Endothelial cell (in vitro differentiated cells): ENCODE measurements at regions not wholly inside any gene's neighbourhood (a gene's known extent, or its start where the extent isn't known, plus 50 kb on each side); places are given as distances from the start of the nearest gene placed in this dataset.

ENCODE experiments used
- DNase-seq: peaks from one replicate; pipeline ENCODE4 v3.0.0; 2021; ENCODE audit warnings: low spot score
- H3K27ac Mint-ChIP-seq: one replicate; pipeline ENCODE4 v1.8.0; 2021; ENCODE audit warnings: mixed read lengths, inconsistent platforms; ENCODE audit not compliant: unreplicated experiment
- H3K27me3 Mint-ChIP-seq: one replicate; pipeline ENCODE4 v1.8.0; 2021; ENCODE audit warnings: mild to moderate bottlenecking, moderate library complexity, mixed read lengths, inconsistent platforms; ENCODE audit not compliant: unreplicated experiment
- H3K36me3 Mint-ChIP-seq: one replicate; pipeline ENCODE4 v1.8.0; 2021; ENCODE audit warnings: mild to moderate bottlenecking, low read depth, mixed read lengths, inconsistent platforms; ENCODE audit not compliant: unreplicated experiment
- H3K4me1 Mint-ChIP-seq: one replicate; pipeline ENCODE4 v1.8.0; 2021; ENCODE audit warnings: mild to moderate bottlenecking, mixed read lengths, inconsistent platforms; ENCODE audit not compliant: unreplicated experiment
- H3K4me3 Mint-ChIP-seq: one replicate; pipeline ENCODE4 v1.8.0; 2021; ENCODE audit warnings: mild to moderate bottlenecking, mixed read lengths, inconsistent platforms; ENCODE audit not compliant: unreplicated experiment
- H3K9me3 Mint-ChIP-seq: one replicate; pipeline ENCODE4 v1.8.0; 2021; ENCODE audit warnings: mixed read lengths, inconsistent platforms; ENCODE audit not compliant: unreplicated experiment
- CTCF ChIP-seq: fragments of 200-600 bp; sonication (generic); IDR thresholded peaks from one replicate; pipeline ENCODE4 v1.5.0; 2021; ENCODE audit warnings: antibody characterized with exemption; ENCODE audit not compliant: unreplicated experiment

GRCh38 chr9:129270205-129270604, 92.1 kb upstream of the IER5L start:
- Mint-ChIP-seq H3K9me3 (no peaks in the 10 kb centered on the region), H3K4me1 (no peaks in the 10 kb centered on the region), H3K27ac (no peak overlapping the region), H3K27me3 (peaks cover 4% of the 10 kb centered on the region), H3K36me3 (no peaks in the 10 kb centered on the region), H3K4me3 (no peak overlapping the region)
- no peak for DNase-seq
- no peak for TF ChIP-seq CTCF

DNA sequence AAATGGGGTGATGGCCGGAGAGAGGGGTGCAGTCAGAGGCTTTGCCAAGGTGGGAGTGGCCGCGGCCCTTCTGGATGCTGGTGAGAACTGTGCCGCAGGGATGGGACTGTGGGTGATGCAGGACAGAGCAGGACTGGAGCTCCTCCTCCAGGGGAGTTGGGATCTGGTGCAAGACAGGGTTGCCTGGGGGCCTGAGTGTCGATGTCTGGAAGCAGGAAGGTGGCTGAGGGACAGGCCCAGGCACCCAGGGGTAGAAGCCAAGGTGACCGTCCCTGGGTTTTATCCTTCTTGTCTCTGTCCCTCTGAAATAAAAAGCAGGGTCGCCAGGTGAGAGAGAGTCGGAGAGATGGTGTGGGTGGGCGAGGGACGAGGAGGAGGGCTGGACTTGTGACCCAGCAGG, 89.1 kb upstream of the IER5L start:
- H3K27ac Mint-ChIP-seq = no peak overlapping the region
- no peaks in the 10 kb centered on the region for H3K36me3 Mint-ChIP-seq
- H3K4me1 Mint-ChIP-seq = peaks cover 6% of the 10 kb centered on the region
- no peaks in the 10 kb centered on the region for H3K9me3 Mint-ChIP-seq
- peaks cover 6% of the 10 kb centered on the region for H3K27me3 Mint-ChIP-seq
- TF ChIP-seq CTCF = no peak
- no peak overlapping the region for H3K4me3 Mint-ChIP-seq
- DNase-seq = no peak

GRCh38 chr9:129266536-129266935, 88.5 kb upstream of the IER5L start:
- Mint-ChIP-seq H3K4me1 (peaks cover 12% of the 10 kb centered on the region), H3K36me3 (no peaks in the 10 kb centered on the region), H3K4me3 (no peak overlapping the region), H3K9me3 (no peaks in the 10 kb centered on the region), H3K27ac (no peak overlapping the region), H3K27me3 (peaks cover 7% of the 10 kb centered on the region)
- no peak for DNase-seq
- TF ChIP-seq CTCF = no peak

DNA sequence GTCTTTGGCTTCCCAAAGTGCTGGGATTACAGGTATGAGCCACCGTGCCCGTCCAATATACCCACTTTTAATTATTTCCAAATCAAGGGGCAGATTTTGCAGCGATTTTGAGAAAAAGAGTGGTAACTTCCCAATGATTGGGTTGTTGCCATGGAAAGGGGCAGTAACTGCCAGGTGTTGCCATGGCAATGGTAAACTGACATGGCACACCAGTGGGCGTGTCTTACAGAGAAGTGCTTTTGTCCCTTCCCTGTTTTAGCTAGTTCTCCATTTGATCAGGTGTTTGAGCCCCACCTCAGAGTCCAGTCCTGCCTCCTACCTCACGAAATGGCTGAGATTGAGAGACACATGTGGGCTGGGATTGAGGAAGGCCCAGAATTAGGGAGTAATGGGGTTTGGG, 86.3 kb upstream of the IER5L start:
- no peak for TF ChIP-seq CTCF
- Mint-ChIP-seq H3K9me3 (no peaks in the 10 kb centered on the region), H3K27me3 (peaks cover 14% of the 10 kb centered on the region), H3K4me3 (no peak overlapping the region), H3K27ac (no peak overlapping the region), H3K36me3 (no peaks in the 10 kb centered on the region), H3K4me1 (peaks cover 18% of the 10 kb centered on the region)
- DNase-seq = no peak

DNA sequence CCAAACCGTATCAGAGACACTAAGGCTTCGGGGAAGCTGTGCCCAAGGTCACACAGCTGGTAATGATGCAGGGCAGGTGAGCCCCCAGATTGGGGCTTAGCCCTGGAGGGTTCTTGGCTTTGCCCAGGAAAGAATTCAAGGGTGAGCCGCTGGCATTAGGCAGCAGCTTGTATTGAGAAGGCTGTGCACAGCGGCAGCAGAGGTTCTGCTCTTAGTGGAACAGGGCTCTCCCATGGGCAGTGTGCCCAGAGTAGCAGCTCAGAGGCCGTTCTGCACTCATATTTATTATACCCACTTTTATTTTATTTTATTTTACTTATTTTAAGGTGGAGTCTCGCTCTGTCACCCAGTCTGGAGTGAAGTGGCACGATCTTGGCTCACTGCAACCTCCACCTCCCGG, 85.8 kb upstream of the IER5L start:
- Mint-ChIP-seq H3K9me3 (no peaks in the 10 kb centered on the region), H3K36me3 (no peaks in the 10 kb centered on the region), H3K27ac (no peak overlapping the region), H3K4me3 (no peak overlapping the region), H3K4me1 (peaks cover 22% of the 10 kb centered on the region), H3K27me3 (peaks cover 14% of the 10 kb centered on the region)
- no peak for DNase-seq
- TF ChIP-seq CTCF = no peak
